ENCODE measurements at regions not wholly inside any gene's neighbourhood (a gene's known extent, or its start where the extent isn't known, plus 50 kb on each side); places are given as distances from the start of the nearest gene placed in this dataset.

DNA sequence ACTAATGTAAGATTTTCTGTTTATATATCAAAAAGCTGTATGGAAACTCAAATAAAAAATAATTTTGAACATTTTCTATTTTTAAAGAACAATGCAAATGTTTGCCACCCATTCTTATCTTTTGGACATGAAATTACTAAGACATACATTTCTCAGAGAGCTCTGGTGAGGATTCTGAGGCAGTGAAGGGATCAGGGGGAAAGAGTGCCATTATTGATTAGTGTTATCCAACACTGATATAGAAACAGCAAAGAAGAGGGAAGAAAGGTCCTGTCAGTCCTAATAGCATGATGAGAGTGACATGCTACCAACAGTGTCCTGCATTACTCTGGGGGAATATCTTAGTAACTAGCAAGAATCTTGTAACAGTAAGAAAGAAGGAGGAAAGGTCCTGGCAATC lies 282.2 kb downstream of the RPL10L start:
- no peaks in the 10 kb centered on the region for H4K20me1 ChIP-seq (ENCODE audit: insufficient read depth, low read length)
- H2AFZ ChIP-seq (ENCODE audit: low read length) = no peak overlapping the region
- H3K4me2 ChIP-seq (ENCODE audit: low read length) = no peak overlapping the region
- CTCF ChIA-PET (ENCODE audit: unreplicated experiment) = no interaction called here
- no peak for TF ChIP-seq EZH2phosphoT487 (IDR thresholded peaks at IDR 0.05; ENCODE audit: borderline replicate concordance, low read depth, low read length)
- TF ChIP-seq, protein P1, sequence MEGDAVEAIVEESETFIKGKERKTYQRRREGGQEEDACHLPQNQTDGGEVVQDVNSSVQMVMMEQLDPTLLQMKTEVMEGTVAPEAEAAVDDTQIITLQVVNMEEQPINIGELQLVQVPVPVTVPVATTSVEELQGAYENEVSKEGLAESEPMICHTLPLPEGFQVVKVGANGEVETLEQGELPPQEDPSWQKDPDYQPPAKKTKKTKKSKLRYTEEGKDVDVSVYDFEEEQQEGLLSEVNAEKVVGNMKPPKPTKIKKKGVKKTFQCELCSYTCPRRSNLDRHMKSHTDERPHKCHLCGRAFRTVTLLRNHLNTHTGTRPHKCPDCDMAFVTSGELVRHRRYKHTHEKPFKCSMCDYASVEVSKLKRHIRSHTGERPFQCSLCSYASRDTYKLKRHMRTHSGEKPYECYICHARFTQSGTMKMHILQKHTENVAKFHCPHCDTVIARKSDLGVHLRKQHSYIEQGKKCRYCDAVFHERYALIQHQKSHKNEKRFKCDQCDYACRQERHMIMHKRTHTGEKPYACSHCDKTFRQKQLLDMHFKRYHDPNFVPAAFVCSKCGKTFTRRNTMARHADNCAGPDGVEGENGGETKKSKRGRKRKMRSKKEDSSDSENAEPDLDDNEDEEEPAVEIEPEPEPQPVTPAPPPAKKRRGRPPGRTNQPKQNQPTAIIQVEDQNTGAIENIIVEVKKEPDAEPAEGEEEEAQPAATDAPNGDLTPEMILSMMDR (conservative IDR thresholded peaks at IDR 0.05; ENCODE audit: low read length) = no peak
- H3K36me3 ChIP-seq (ENCODE audit: insufficient read depth, low read length) = no peaks in the 10 kb centered on the region
- H3K9me3 ChIP-seq (ENCODE audit: low read length) = no peaks in the 10 kb centered on the region
- no peaks in the 10 kb centered on the region for H3K4me1 ChIP-seq (ENCODE audit: insufficient read depth, low read length, poor library complexity, severe bottlenecking)
- BruUV-seq (replicated peaks) = no TSS peak
- POLR2A ChIA-PET = no interaction called here
- no peak overlapping the region for H3K27ac ChIP-seq (ENCODE audit: low read depth, low read length, poor library complexity, severe bottlenecking)
- H3K79me2 ChIP-seq (ENCODE audit: insufficient read depth, low read depth, low read length) = no peaks in the 10 kb centered on the region
- H3K4me3 ChIP-seq (ENCODE audit: low read depth, low read length, poor library complexity, severe bottlenecking) = no peak overlapping the region
- intact Hi-C loops (cut with micrococcal nuclease; ENCODE audit: unreplicated experiment) = no loop called here
- no peak for DNase-seq (ENCODE audit: low spot score)
- H3K9me2 ChIP-seq (ENCODE audit: insufficient read depth, low read length) = no peaks in the 10 kb centered on the region

DNA sequence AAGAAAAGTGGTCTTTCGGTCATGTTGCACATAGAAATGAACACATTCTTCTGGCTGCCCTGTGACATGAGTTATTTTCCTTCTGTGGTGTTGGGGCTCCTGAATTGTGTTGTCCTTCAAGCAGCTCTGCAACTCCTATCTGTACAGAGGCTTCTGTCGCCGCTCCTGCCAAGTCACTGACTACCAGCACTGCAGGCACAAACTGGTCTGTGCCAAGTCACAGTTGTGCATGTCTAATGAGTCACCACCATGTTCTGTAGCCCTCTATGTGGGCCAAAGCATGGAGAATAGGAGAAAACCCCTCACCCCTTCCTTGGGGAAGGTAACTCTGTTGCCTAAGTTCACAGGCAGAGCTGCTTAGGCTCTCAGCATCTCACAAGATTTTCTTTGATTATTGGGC lies 283.3 kb downstream of the RPL10L start:
- H3K9me2 ChIP-seq (ENCODE audit: insufficient read depth, low read length) = no peaks in the 10 kb centered on the region
- H3K36me3 ChIP-seq (ENCODE audit: insufficient read depth, low read length) = no peaks in the 10 kb centered on the region
- H3K4me2 ChIP-seq (ENCODE audit: low read length) = no peak overlapping the region
- POLR2A ChIA-PET = no interaction called here
- H3K9me3 ChIP-seq (ENCODE audit: low read length) = no peaks in the 10 kb centered on the region
- no peaks in the 10 kb centered on the region for H3K79me2 ChIP-seq (ENCODE audit: insufficient read depth, low read depth, low read length)
- no peak overlapping the region for H2AFZ ChIP-seq (ENCODE audit: low read length)
- no peaks in the 10 kb centered on the region for H4K20me1 ChIP-seq (ENCODE audit: insufficient read depth, low read length)
- no peaks in the 10 kb centered on the region for H3K4me1 ChIP-seq (ENCODE audit: insufficient read depth, low read length, poor library complexity, severe bottlenecking)
- intact Hi-C loops (cut with micrococcal nuclease; ENCODE audit: unreplicated experiment) = no loop called here
- CTCF ChIA-PET (ENCODE audit: unreplicated experiment) = no interaction called here
- TF ChIP-seq, protein P1 (conservative IDR thresholded peaks at IDR 0.05; ENCODE audit: low read length) = no peak
- no peak for TF ChIP-seq EZH2phosphoT487 (IDR thresholded peaks at IDR 0.05; ENCODE audit: borderline replicate concordance, low read depth, low read length)
- DNase-seq (ENCODE audit: low spot score) = no peak
- no TSS peak for BruUV-seq (replicated peaks)
- no peak overlapping the region for H3K4me3 ChIP-seq (ENCODE audit: low read depth, low read length, poor library complexity, severe bottlenecking)
- no peak overlapping the region for H3K27ac ChIP-seq (ENCODE audit: low read depth, low read length, poor library complexity, severe bottlenecking)

DNA sequence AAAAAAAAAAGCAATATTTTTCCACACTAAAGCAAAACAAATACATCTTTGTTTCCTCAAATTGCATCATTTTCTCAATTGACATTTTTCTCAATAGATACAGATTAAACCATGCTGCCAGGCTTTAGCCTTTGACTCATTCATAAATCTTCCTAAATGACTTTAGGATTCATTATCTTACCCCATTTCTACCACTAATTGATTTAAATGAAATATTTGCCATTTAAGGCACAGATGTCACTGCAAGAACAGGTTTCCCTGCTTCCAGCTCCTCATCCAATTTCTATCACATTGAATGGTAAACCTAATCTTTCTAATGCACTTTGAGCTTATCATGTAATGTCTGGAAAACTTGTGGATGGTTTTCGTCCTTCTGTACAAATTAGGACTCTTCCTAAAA lies 298.7 kb downstream of the RPL10L start:
- H3K9me2 ChIP-seq (ENCODE audit: insufficient read depth, low read length) = no peaks in the 10 kb centered on the region
- H3K4me3 ChIP-seq (ENCODE audit: low read depth, low read length, poor library complexity, severe bottlenecking) = no peak overlapping the region
- no peaks in the 10 kb centered on the region for H3K36me3 ChIP-seq (ENCODE audit: insufficient read depth, low read length)
- ChIA-PET CTCF (ENCODE audit: unreplicated experiment) (no interaction called here), POLR2A (no interaction called here)
- intact Hi-C loops (cut with micrococcal nuclease; ENCODE audit: unreplicated experiment) = no loop called here
- no peak overlapping the region for H2AFZ ChIP-seq (ENCODE audit: low read length)
- no peaks in the 10 kb centered on the region for H3K4me1 ChIP-seq (ENCODE audit: insufficient read depth, low read length, poor library complexity, severe bottlenecking)
- H3K4me2 ChIP-seq (ENCODE audit: low read length) = no peak overlapping the region
- no peaks in the 10 kb centered on the region for H4K20me1 ChIP-seq (ENCODE audit: insufficient read depth, low read length)
- BruUV-seq (replicated peaks) = no TSS peak
- TF ChIP-seq, protein P1 (conservative IDR thresholded peaks at IDR 0.05; ENCODE audit: low read length) = no peak
- TF ChIP-seq EZH2phosphoT487 (IDR thresholded peaks at IDR 0.05; ENCODE audit: borderline replicate concordance, low read depth, low read length) = no peak
- no peak overlapping the region for H3K27ac ChIP-seq (ENCODE audit: low read depth, low read length, poor library complexity, severe bottlenecking)
- DNase-seq (ENCODE audit: low spot score) = no peak
- H3K9me3 ChIP-seq (ENCODE audit: low read length) = no peaks in the 10 kb centered on the region
- H3K79me2 ChIP-seq (ENCODE audit: insufficient read depth, low read depth, low read length) = no peaks in the 10 kb centered on the region
